GM23338 (cell line): ENCODE measurements at regions not wholly inside any gene's neighbourhood (a gene's known extent, or its start where the extent isn't known, plus 50 kb on each side); places are given as distances from the start of the nearest gene placed in this dataset.

ENCODE experiments used
- EZH2 ChIP-seq: fragments of 200-600 bp; sonication (generic); IDR thresholded peaks from one replicate; pipeline ENCODE4 v1.8.0; 2017; ENCODE audit warnings: antibody characterized with exemption, mild to moderate bottlenecking, low read depth; ENCODE audit not compliant: unreplicated experiment
- EZH2phosphoT487 ChIP-seq: fragments of 200-600 bp; sonication (generic); IDR thresholded peaks from one replicate; pipeline ENCODE4 v1.8.1; 2018; ENCODE audit warnings: antibody characterized with exemption; ENCODE audit not compliant: unreplicated experiment
- NANOG ChIP-seq: IDR thresholded peaks from 2 replicates; pipeline ENCODE4 v1.6.1; 2016; ENCODE audit warnings: antibody characterized with exemption, borderline replicate concordance
- POLR2AphosphoS5 ChIP-seq: IDR thresholded peaks from 2 replicates; pipeline ENCODE4 v1.6.1; 2016; ENCODE audit warnings: antibody characterized with exemption, low read depth
- STAT1 ChIP-seq: IDR thresholded peaks from one replicate; pipeline ENCODE4 v1.6.1; 2016; ENCODE audit warnings: antibody characterized with exemption; ENCODE audit not compliant: unreplicated experiment
- ZNF114 ChIP-seq: fragments of 250-450 bp; sonication (Bioruptor Pico); IDR thresholded peaks from 2 replicates; pipeline ENCODE4 v1.5.0; 2020; ENCODE audit warnings: mild to moderate bottlenecking, moderate library complexity
- ZNF331 ChIP-seq: fragments of 250-450 bp; sonication (Bioruptor Pico); IDR thresholded peaks from 2 replicates; pipeline ENCODE4 v1.5.0; 2020; ENCODE audit warnings: low read depth, mild to moderate bottlenecking, moderate library complexity
- TF ChIP-seq, protein P1 (sequence below), 2 experiments: fragments of 200-600 bp in 1 of 2; sonication (generic) in 1 of 2; conservative IDR thresholded peaks; 2 replicates each; pipeline versions ENCODE4 v1.5.1 to v1.6.1; 2016 to 2017; ENCODE audit warnings: antibody characterized with exemption in 2 of 2, low read depth in 2 of 2, mild to moderate bottlenecking in 2 of 2, moderate library complexity in 1 of 2
- TF ChIP-seq, protein P2 (sequence below): IDR thresholded peaks from one replicate; pipeline ENCODE4 v1.6.1; 2018; ENCODE audit warnings: antibody characterized with exemption; ENCODE audit not compliant: unreplicated experiment
- TF ChIP-seq, protein P3 (sequence below): IDR thresholded peaks from 2 replicates; pipeline ENCODE4 v1.6.1; 2016; ENCODE audit warnings: antibody characterized with exemption

DNA sequence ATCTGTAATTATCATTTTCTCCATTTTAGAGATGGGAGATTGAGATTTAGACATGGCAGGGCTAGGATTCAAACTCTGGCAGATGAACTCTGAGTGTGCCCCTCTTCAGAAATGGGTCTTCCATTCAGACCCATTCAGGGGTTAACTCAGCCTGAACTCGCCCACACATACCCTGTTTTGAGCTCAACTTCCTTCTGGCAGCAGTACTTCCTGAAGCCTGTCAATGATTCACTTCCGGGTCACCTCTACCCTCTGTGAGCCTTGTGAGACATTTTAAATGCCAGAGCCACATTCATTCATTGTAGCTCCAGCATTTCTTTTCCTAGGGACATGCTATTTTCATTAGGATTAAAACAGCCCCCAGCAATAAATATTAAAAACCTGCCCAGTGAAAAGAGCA is 209.3 kb upstream of the SLC24A2 start:
- no peak for TF ChIP-seq EZH2phosphoT487
- TF ChIP-seq, protein P1, sequence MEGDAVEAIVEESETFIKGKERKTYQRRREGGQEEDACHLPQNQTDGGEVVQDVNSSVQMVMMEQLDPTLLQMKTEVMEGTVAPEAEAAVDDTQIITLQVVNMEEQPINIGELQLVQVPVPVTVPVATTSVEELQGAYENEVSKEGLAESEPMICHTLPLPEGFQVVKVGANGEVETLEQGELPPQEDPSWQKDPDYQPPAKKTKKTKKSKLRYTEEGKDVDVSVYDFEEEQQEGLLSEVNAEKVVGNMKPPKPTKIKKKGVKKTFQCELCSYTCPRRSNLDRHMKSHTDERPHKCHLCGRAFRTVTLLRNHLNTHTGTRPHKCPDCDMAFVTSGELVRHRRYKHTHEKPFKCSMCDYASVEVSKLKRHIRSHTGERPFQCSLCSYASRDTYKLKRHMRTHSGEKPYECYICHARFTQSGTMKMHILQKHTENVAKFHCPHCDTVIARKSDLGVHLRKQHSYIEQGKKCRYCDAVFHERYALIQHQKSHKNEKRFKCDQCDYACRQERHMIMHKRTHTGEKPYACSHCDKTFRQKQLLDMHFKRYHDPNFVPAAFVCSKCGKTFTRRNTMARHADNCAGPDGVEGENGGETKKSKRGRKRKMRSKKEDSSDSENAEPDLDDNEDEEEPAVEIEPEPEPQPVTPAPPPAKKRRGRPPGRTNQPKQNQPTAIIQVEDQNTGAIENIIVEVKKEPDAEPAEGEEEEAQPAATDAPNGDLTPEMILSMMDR (conservative IDR thresholded peaks at IDR 0.05; ENCODE audit: low read depth in 2 of 2), result no peak
- no peak for TF ChIP-seq EZH2
- no peak for TF ChIP-seq POLR2AphosphoS5
- no peak for TF ChIP-seq NANOG
- TF ChIP-seq ZNF331, result no peak
- TF ChIP-seq, protein P2, sequence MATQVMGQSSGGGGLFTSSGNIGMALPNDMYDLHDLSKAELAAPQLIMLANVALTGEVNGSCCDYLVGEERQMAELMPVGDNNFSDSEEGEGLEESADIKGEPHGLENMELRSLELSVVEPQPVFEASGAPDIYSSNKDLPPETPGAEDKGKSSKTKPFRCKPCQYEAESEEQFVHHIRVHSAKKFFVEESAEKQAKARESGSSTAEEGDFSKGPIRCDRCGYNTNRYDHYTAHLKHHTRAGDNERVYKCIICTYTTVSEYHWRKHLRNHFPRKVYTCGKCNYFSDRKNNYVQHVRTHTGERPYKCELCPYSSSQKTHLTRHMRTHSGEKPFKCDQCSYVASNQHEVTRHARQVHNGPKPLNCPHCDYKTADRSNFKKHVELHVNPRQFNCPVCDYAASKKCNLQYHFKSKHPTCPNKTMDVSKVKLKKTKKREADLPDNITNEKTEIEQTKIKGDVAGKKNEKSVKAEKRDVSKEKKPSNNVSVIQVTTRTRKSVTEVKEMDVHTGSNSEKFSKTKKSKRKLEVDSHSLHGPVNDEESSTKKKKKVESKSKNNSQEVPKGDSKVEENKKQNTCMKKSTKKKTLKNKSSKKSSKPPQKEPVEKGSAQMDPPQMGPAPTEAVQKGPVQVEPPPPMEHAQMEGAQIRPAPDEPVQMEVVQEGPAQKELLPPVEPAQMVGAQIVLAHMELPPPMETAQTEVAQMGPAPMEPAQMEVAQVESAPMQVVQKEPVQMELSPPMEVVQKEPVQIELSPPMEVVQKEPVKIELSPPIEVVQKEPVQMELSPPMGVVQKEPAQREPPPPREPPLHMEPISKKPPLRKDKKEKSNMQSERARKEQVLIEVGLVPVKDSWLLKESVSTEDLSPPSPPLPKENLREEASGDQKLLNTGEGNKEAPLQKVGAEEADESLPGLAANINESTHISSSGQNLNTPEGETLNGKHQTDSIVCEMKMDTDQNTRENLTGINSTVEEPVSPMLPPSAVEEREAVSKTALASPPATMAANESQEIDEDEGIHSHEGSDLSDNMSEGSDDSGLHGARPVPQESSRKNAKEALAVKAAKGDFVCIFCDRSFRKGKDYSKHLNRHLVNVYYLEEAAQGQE, result no peak
- TF ChIP-seq, protein P3, sequence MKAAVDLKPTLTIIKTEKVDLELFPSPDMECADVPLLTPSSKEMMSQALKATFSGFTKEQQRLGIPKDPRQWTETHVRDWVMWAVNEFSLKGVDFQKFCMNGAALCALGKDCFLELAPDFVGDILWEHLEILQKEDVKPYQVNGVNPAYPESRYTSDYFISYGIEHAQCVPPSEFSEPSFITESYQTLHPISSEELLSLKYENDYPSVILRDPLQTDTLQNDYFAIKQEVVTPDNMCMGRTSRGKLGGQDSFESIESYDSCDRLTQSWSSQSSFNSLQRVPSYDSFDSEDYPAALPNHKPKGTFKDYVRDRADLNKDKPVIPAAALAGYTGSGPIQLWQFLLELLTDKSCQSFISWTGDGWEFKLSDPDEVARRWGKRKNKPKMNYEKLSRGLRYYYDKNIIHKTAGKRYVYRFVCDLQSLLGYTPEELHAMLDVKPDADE, result no peak
- no peak for TF ChIP-seq ZNF114 (CRISPR knock-in tag)
- TF ChIP-seq STAT1, result no peak
